HEK293 (cell line): ENCODE measurements at regions not wholly inside any gene's neighbourhood (a gene's known extent, or its start where the extent isn't known, plus 50 kb on each side); places are given as distances from the start of the nearest gene placed in this dataset.

Source experiments
- CTCF ChIA-PET: fragments of 350-600 bp; formaldehyde crosslinking; extraction: SDS; loops from one replicate; lab custom pipeline; 2021; ENCODE audit warnings: antibody characterized with exemption; lab: Yijun Ruan, JAX
- POLR2A ChIA-PET: fragments of 300-600 bp; formaldehyde crosslinking; extraction: SDS; loops from one replicate; lab custom pipeline; 2020; ENCODE audit warnings: antibody characterized with exemption, inconsistent platforms; lab: Yijun Ruan, JAX
- H3K27ac ChIP-seq: fragments of 200-500 bp; sonication (Bioruptor generic); 2 replicates; pipeline ENCODE4 v1.5.1; 2014; ENCODE audit warnings: low read depth, low read length, control low read depth, inconsistent platforms; ENCODE audit errors: extremely low read depth
- H3K36me3 ChIP-seq, 2 experiments: fragments of 200-500 bp in 1 of 2; sonication (Bioruptor generic) in 1 of 2; 1 replicate in 1 of 2; 2 replicates in 1 of 2; pipeline ENCODE4 v1.5.1; 2014 to 2017; ENCODE audit warnings: inconsistent platforms in 2 of 2, low read length in 2 of 2; ENCODE audit not compliant: control insufficient read depth in 2 of 2, insufficient read depth in 1 of 2
- H3K4me1 ChIP-seq: fragments of 200-500 bp; sonication (Bioruptor generic); 2 replicates; pipeline ENCODE4 v1.5.1; 2014; ENCODE audit warnings: mild to moderate bottlenecking, low read length, inconsistent platforms; ENCODE audit not compliant: control insufficient read depth, insufficient read depth
- H3K4me3 ChIP-seq: 2 replicates; pipeline ENCODE4 v1.5.1; 2011; ENCODE audit warnings: low read depth, mild to moderate bottlenecking, control low read depth, low read length, moderate library complexity
- H3K9me3 ChIP-seq: fragments of 200-500 bp; sonication (Bioruptor generic); 2 replicates; pipeline ENCODE4 v1.5.1; 2014; ENCODE audit warnings: low read depth, low read length, inconsistent platforms; ENCODE audit not compliant: control insufficient read depth, insufficient read depth
- EGR2 ChIP-seq: fragments of 450-650 bp; formaldehyde crosslinking; IDR thresholded peaks from 2 replicates; pipeline ENCODE4 v1.5.1; 2016; ENCODE audit warnings: low read depth, missing biosample characterization, missing genetic modification characterization
- GFI1B ChIP-seq: fragments of 450-650 bp; formaldehyde crosslinking; IDR thresholded peaks from 2 replicates; pipeline ENCODE4 v1.5.1; 2016; ENCODE audit warnings: missing biosample characterization, missing genetic modification characterization
- PRDM1 ChIP-seq: fragments of 450-650 bp; formaldehyde crosslinking; IDR thresholded peaks from 2 replicates; pipeline ENCODE4; 2016; ENCODE audit warnings: missing biosample characterization, missing genetic modification characterization
- SALL2 ChIP-seq: fragments of 450-650 bp; formaldehyde crosslinking; IDR thresholded peaks from 2 replicates; pipeline ENCODE4 v1.5.0; 2017; ENCODE audit warnings: missing biosample characterization, mild to moderate bottlenecking, missing genetic modification characterization, borderline replicate concordance
- SP3 ChIP-seq: fragments of 450-650 bp; formaldehyde crosslinking; IDR thresholded peaks from 2 replicates; pipeline ENCODE4 v1.5.1; 2016; ENCODE audit warnings: missing biosample characterization, missing genetic modification characterization
- TCF7L2 ChIP-seq: IDR thresholded peaks from 2 replicates; pipeline ENCODE4 v1.6.1; 2011; ENCODE audit warnings: low read depth, mild to moderate bottlenecking, inconsistent platforms, low read length, moderate library complexity, borderline replicate concordance
- YY2 ChIP-seq: fragments of 450-650 bp; formaldehyde crosslinking; IDR thresholded peaks from 2 replicates; pipeline ENCODE4 v1.5.1; 2016; ENCODE audit warnings: missing biosample characterization, missing genetic modification characterization
- ZBTB21 ChIP-seq: fragments of 450-650 bp; formaldehyde crosslinking; IDR thresholded peaks from 2 replicates; pipeline ENCODE4 v1.5.1; 2017; ENCODE audit warnings: missing biosample characterization, missing genetic modification characterization
- ZBTB7A ChIP-seq: fragments of 450-650 bp; formaldehyde crosslinking; IDR thresholded peaks from 2 replicates; pipeline ENCODE4 v1.5.1; 2016; ENCODE audit warnings: low read depth, missing biosample characterization, missing genetic modification characterization
- ZNF10 ChIP-seq: fragments of 450-650 bp; formaldehyde crosslinking; IDR thresholded peaks from 2 replicates; pipeline ENCODE4 v1.5.1; 2017; ENCODE audit warnings: missing biosample characterization, missing genetic modification characterization
- ZNF112 ChIP-seq: fragments of 450-650 bp; formaldehyde crosslinking; IDR thresholded peaks from 2 replicates; pipeline ENCODE4 v1.5.0; 2017; ENCODE audit warnings: missing biosample characterization, missing genetic modification characterization
- ZNF132 ChIP-seq: fragments of 450-650 bp; formaldehyde crosslinking; IDR thresholded peaks from 2 replicates; pipeline ENCODE4 v1.5.1; 2017; ENCODE audit warnings: missing biosample characterization, missing genetic modification characterization, borderline replicate concordance
- ZNF169 ChIP-seq: fragments of 450-650 bp; formaldehyde crosslinking; IDR thresholded peaks from 2 replicates; pipeline ENCODE4 v1.5.1; 2016; ENCODE audit warnings: missing biosample characterization, missing genetic modification characterization
- ZNF274 ChIP-seq, 2 experiments: fragments of 200-500 bp in 1 of 2; fragments of 450-650 bp in 1 of 2; sonication (Bioruptor generic) in 1 of 2; formaldehyde crosslinking in 1 of 2; IDR thresholded peaks; 2 replicates each; pipeline versions ENCODE4 v1.5.1 to v1.6.1; 2014 to 2016; ENCODE audit warnings: borderline replicate concordance in 1 of 2, inconsistent platforms in 1 of 2, low read length in 1 of 2, missing biosample characterization in 1 of 2, missing genetic modification characterization in 1 of 2
- ZNF280C ChIP-seq: fragments of 450-650 bp; formaldehyde crosslinking; IDR thresholded peaks from 2 replicates; pipeline ENCODE4 v1.5.1; 2016; ENCODE audit warnings: missing biosample characterization, missing genetic modification characterization
- ZNF362 ChIP-seq: fragments of 450-650 bp; formaldehyde crosslinking; IDR thresholded peaks from 2 replicates; pipeline ENCODE4 v1.5.1; 2016; ENCODE audit warnings: missing biosample characterization, missing genetic modification characterization
- ZNF391 ChIP-seq: fragments of 450-650 bp; formaldehyde crosslinking; IDR thresholded peaks from 2 replicates; pipeline ENCODE4 v1.5.1; 2016; ENCODE audit warnings: low read depth, missing biosample characterization, missing genetic modification characterization, borderline replicate concordance
- ZNF514 ChIP-seq: fragments of 450-650 bp; formaldehyde crosslinking; IDR thresholded peaks from 2 replicates; pipeline ENCODE4 v1.5.1; 2016; ENCODE audit warnings: missing biosample characterization, missing genetic modification characterization
- ZNF548 ChIP-seq: fragments of 450-650 bp; formaldehyde crosslinking; IDR thresholded peaks from 2 replicates; pipeline ENCODE4 v1.5.1; 2016; ENCODE audit warnings: missing biosample characterization, missing genetic modification characterization
- ZNF596 ChIP-seq: fragments of 450-650 bp; IDR thresholded peaks from 2 replicates; pipeline ENCODE4 v1.5.0; 2018; ENCODE audit warnings: missing biosample characterization, mild to moderate bottlenecking, missing genetic modification characterization, moderate library complexity
- ZNF623 ChIP-seq: fragments of 450-650 bp; formaldehyde crosslinking; IDR thresholded peaks from 2 replicates; pipeline ENCODE4 v1.5.1; 2016; ENCODE audit warnings: missing biosample characterization, missing genetic modification characterization
- ZNF664 ChIP-seq: fragments of 450-650 bp; formaldehyde crosslinking; IDR thresholded peaks from 2 replicates; pipeline ENCODE4 v1.5.1; 2016; ENCODE audit warnings: missing biosample characterization, missing genetic modification characterization
- ZNF670 ChIP-seq: fragments of 450-650 bp; formaldehyde crosslinking; IDR thresholded peaks from 2 replicates; pipeline ENCODE4 v1.5.1; 2016; ENCODE audit warnings: missing biosample characterization, missing genetic modification characterization, low read depth
- ZNF76 ChIP-seq: fragments of 450-650 bp; formaldehyde crosslinking; IDR thresholded peaks from 2 replicates; pipeline ENCODE4; 2016; ENCODE audit warnings: low read depth, missing biosample characterization, missing genetic modification characterization, borderline replicate concordance
- ZNF792 ChIP-seq: fragments of 450-650 bp; formaldehyde crosslinking; IDR thresholded peaks from 2 replicates; pipeline ENCODE4 v1.5.1; 2016; ENCODE audit warnings: missing biosample characterization, missing genetic modification characterization
- ZXDB ChIP-seq: fragments of 450-650 bp; formaldehyde crosslinking; IDR thresholded peaks from 2 replicates; pipeline ENCODE4 v1.5.1; 2016; ENCODE audit warnings: missing biosample characterization, missing genetic modification characterization
- TF ChIP-seq, protein P1 (sequence below): fragments of 450-650 bp; formaldehyde crosslinking; IDR thresholded peaks from 2 replicates; pipeline ENCODE4 v1.5.1; 2017; ENCODE audit warnings: missing biosample characterization, missing genetic modification characterization
- TF ChIP-seq, protein P2 (sequence below): fragments of 450-650 bp; formaldehyde crosslinking; IDR thresholded peaks from 2 replicates; pipeline ENCODE4 v1.5.1; 2017; ENCODE audit warnings: missing biosample characterization, missing genetic modification characterization

GRCh38 chr6:87829622-87830121, 127.6 kb upstream of the AKIRIN2 start (continued):
- no peak for TF ChIP-seq TCF7L2
- no peak for TF ChIP-seq ZNF548 (tag by site-specific recombination)
- no peak for TF ChIP-seq GFI1B (tag by site-specific recombination)
- TF ChIP-seq, protein P1, sequence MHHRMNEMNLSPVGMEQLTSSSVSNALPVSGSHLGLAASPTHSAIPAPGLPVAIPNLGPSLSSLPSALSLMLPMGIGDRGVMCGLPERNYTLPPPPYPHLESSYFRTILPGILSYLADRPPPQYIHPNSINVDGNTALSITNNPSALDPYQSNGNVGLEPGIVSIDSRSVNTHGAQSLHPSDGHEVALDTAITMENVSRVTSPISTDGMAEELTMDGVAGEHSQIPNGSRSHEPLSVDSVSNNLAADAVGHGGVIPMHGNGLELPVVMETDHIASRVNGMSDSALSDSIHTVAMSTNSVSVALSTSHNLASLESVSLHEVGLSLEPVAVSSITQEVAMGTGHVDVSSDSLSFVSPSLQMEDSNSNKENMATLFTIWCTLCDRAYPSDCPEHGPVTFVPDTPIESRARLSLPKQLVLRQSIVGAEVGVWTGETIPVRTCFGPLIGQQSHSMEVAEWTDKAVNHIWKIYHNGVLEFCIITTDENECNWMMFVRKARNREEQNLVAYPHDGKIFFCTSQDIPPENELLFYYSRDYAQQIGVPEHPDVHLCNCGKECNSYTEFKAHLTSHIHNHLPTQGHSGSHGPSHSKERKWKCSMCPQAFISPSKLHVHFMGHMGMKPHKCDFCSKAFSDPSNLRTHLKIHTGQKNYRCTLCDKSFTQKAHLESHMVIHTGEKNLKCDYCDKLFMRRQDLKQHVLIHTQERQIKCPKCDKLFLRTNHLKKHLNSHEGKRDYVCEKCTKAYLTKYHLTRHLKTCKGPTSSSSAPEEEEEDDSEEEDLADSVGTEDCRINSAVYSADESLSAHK (tag by site-specific recombination): no peak
- TF ChIP-seq EGR2: peak; percentile 96
- TF ChIP-seq, protein P2, sequence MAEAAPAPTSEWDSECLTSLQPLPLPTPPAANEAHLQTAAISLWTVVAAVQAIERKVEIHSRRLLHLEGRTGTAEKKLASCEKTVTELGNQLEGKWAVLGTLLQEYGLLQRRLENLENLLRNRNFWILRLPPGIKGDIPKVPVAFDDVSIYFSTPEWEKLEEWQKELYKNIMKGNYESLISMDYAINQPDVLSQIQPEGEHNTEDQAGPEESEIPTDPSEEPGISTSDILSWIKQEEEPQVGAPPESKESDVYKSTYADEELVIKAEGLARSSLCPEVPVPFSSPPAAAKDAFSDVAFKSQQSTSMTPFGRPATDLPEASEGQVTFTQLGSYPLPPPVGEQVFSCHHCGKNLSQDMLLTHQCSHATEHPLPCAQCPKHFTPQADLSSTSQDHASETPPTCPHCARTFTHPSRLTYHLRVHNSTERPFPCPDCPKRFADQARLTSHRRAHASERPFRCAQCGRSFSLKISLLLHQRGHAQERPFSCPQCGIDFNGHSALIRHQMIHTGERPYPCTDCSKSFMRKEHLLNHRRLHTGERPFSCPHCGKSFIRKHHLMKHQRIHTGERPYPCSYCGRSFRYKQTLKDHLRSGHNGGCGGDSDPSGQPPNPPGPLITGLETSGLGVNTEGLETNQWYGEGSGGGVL (tag by site-specific recombination): peak; percentile 35
- no peak for TF ChIP-seq SALL2
- TF ChIP-seq ZNF623 (tag by site-specific recombination): no peak
- no peak for TF ChIP-seq ZNF274 (IDR thresholded peaks at IDR 0.05; ENCODE audit: low read length)
- no peak for TF ChIP-seq ZNF274 (tag by site-specific recombination; IDR thresholded peaks at IDR 0.05; ENCODE audit: borderline replicate concordance)
- no peak for TF ChIP-seq ZNF514 (tag by site-specific recombination)

DNA sequence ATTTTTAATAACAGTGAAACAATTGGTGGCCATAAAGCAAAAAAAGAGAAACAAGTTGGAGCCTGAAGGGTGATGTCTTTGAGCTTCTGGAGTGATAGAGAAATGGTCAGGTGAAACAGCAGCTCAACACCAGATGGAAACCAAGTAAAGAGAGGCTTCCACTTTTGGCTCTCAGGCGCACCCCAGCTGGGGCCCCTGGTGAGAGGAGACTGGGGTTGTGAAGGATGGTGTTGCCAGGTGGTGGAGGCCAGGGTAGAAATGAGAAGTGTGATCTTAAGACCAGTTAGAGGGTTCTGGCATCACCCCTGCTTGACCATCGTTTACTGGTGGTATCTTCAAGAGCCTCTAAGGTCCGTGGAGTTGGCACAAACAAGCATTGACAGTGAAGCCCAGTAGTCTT, 126.0 kb upstream of the AKIRIN2 start:
- CTCF ChIA-PET: no interaction called here

More for the DNA sequence above, 126.0 kb upstream of the AKIRIN2 start:
- POLR2A ChIA-PET: no interaction called here
- Histone ChIP-seq H3K4me1 (peaks cover 15% of the 10 kb centered on the region), H3K27ac (no peak overlapping the region), H3K4me3 (no peak overlapping the region), H3K36me3 (no peaks in the 10 kb centered on the region), H3K9me3 (no peaks in the 10 kb centered on the region)
- TF ChIP-seq ZNF280C (tag by site-specific recombination) (no peak), ZNF76 (tag by site-specific recombination) (no peak), ZBTB7A (tag by site-specific recombination) (no peak), ZNF112 (no peak), SP3 (no peak), ZNF362 (tag by site-specific recombination) (no peak), SALL2 (no peak), PRDM1 (no peak), ZBTB21 (tag by site-specific recombination) (no peak), ZNF10 (tag by site-specific recombination) (no peak), YY2 (no peak), ZNF391 (tag by site-specific recombination) (no peak), ZNF664 (no peak), ZNF596 (tag by site-specific recombination) (no peak), ZXDB (tag by site-specific recombination) (no peak), ZNF670 (no peak), ZNF132 (no peak), ZNF792 (tag by site-specific recombination) (no peak), ZNF169 (tag by site-specific recombination) (no peak)
- TF ChIP-seq, protein P2 (tag by site-specific recombination): no peak
